GM13976 (cell line): ENCODE measurements at regions not wholly inside any gene's neighbourhood (a gene's known extent, or its start where the extent isn't known, plus 50 kb on each side); places are given as distances from the start of the nearest gene placed in this dataset.

Source experiments
- DNase-seq: peaks from one replicate; pipeline ENCODE4 v3.0.0; 2012; ENCODE audit warnings: low spot score
- CTCF ChIP-seq: IDR thresholded peaks from 2 replicates; pipeline ENCODE4 v1.5.1; 2012; ENCODE audit warnings: borderline replicate concordance, mild to moderate bottlenecking; ENCODE audit not compliant: insufficient read depth; ENCODE audit errors: extremely low read depth, missing control alignments, control extremely low read depth
- in situ Hi-C: fragments of 300-500 bp; cut with MboI; formaldehyde crosslinking; loops from one replicate; pipeline ENCODE4 v1.12.0; 2022; ENCODE audit warnings: low sequenced_read_pairs, mixed read lengths, inconsistent platforms; ENCODE audit not compliant: unreplicated experiment

- no peak for TF ChIP-seq CTCF
- in situ Hi-C loops = no loop called here
Measured at GRCh38 chr2:129575880-129576279, 403.6 kb upstream of the RAB6C start.

GRCh38 chr2:129580001-129580400 lies 399.5 kb upstream of the RAB6C start:
- DNase-seq = no peak
- in situ Hi-C loops = no loop called here
- TF ChIP-seq CTCF = no peak

More at GRCh38 chr2:129575880-129576279, 403.6 kb upstream of the RAB6C start:
- no peak for DNase-seq

- DNase-seq = no peak
- TF ChIP-seq CTCF = no peak
- in situ Hi-C loops = no loop called here
Measured at GRCh38 chr2:129585760-129586159, 393.7 kb upstream of the RAB6C start.

GRCh38 chr2:129587426-129588064 lies 391.9 kb upstream of the RAB6C start:
- DNase-seq = no peak
- in situ Hi-C loops = no loop called here
- no peak for TF ChIP-seq CTCF

GRCh38 chr2:129604560-129604959 lies 374.9 kb upstream of the RAB6C start:
- no peak for TF ChIP-seq CTCF
- no peak for DNase-seq
- in situ Hi-C loops = no loop called here

- no peak for DNase-seq
- TF ChIP-seq CTCF = no peak
- in situ Hi-C loops = no loop called here
Measured at GRCh38 chr2:129605646-129606045, 373.8 kb upstream of the RAB6C start.
